Neural progenitor cell (in vitro differentiated cells): ENCODE measurements at regions not wholly inside any gene's neighbourhood (a gene's known extent, or its start where the extent isn't known, plus 50 kb on each side); places are given as distances from the start of the nearest gene placed in this dataset.

Experiments used
- CTCF ChIP-seq: fragments of 200-600 bp; sonication (generic); IDR thresholded peaks from 2 replicates; pipeline ENCODE4 v1.5.1; 2017; ENCODE audit warnings: antibody characterized with exemption, mild to moderate bottlenecking
- EZH2 ChIP-seq: fragments of 200-600 bp; sonication (generic); IDR thresholded peaks from 2 replicates; pipeline ENCODE4 v1.6.1; 2017; ENCODE audit warnings: antibody characterized with exemption, mild to moderate bottlenecking, moderate library complexity
- EZH2phosphoT487 ChIP-seq: fragments of 200-600 bp; sonication (generic); IDR thresholded peaks from 2 replicates; pipeline ENCODE4 v1.6.1; 2017; ENCODE audit warnings: antibody characterized with exemption

- TF ChIP-seq CTCF (no peak), EZH2 (no peak), EZH2phosphoT487 (no peak)
Measured at GRCh38 chr4:159041054-159042034, 61.5 kb upstream of the RAPGEF2 start.
